ENCODE measurements at regions not wholly inside any gene's neighbourhood (a gene's known extent, or its start where the extent isn't known, plus 50 kb on each side); places are given as distances from the start of the nearest gene placed in this dataset.
"Not testable (repeated sequence)": the region's sequence is repeated elsewhere in the genome, so short reads cannot be mapped to it uniquely, and the experiment has no call there.

DNA sequence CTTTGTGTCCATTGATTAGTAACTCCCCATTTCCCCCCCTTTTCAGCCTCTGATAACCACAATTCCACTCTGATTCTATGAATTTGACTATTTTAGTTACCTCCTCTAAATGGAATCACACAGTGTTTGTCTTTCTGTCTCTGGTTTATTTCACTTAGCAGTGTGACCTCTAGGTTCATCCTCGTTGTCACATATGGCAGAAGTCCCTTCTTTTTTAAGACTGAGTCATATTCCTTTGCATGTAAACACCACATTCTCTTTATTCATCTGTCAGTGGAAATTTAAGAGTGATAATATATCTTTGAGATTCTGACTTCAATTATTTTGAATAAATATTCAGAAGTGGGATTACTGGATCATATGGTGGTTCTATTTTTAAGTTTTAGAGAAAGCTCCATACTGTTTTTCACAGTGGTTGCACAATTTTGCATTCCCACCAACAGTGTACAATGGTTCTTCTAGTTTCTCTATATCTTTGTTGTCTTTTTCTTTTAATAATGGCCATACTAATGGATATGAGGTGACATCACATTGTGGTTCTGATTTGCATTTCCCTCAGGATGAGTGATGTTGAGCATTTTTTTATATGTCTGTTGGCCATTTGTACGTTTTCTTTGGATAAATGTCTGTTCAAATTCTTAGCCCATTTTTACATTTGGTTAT is 126.1 kb upstream of the GRB10 start:
- H4K20me1 ChIP-seq (ENCODE audit: insufficient read depth, poor library complexity, severe bottlenecking) = no peaks in the 10 kb centered on the region
- no peak for DNase-seq (ENCODE audit: low spot score)
- no peak overlapping the region for H3K4me2 ChIP-seq
- no peaks in the 10 kb centered on the region for H3K4me1 ChIP-seq (ENCODE audit: insufficient read depth)
- 56% methylated on average over 2 of the region's 2 CpGs for WGBS (ENCODE audit: low lambda C conversion rate, missing lambda C conversion rate)
- no peak overlapping the region for H3K27ac ChIP-seq
- H3K79me2 ChIP-seq = no peaks in the 10 kb centered on the region
- no peaks in the 10 kb centered on the region for H3K9me3 ChIP-seq (ENCODE audit: low read depth)
- H2AFZ ChIP-seq = no peak overlapping the region
- H3K4me3 ChIP-seq = no peak overlapping the region
- H3K9me2 ChIP-seq (replicated peaks; ENCODE audit: insufficient read depth) = no peaks in the 10 kb centered on the region
- TF ChIP-seq EZH2 (IDR thresholded peaks at IDR 0.05; ENCODE audit: borderline replicate concordance) (no peak), EZH2phosphoT487 (IDR thresholded peaks at IDR 0.05; ENCODE audit: low read depth, severe bottlenecking, unreplicated experiment) (no peak)
- TF ChIP-seq, protein P1, sequence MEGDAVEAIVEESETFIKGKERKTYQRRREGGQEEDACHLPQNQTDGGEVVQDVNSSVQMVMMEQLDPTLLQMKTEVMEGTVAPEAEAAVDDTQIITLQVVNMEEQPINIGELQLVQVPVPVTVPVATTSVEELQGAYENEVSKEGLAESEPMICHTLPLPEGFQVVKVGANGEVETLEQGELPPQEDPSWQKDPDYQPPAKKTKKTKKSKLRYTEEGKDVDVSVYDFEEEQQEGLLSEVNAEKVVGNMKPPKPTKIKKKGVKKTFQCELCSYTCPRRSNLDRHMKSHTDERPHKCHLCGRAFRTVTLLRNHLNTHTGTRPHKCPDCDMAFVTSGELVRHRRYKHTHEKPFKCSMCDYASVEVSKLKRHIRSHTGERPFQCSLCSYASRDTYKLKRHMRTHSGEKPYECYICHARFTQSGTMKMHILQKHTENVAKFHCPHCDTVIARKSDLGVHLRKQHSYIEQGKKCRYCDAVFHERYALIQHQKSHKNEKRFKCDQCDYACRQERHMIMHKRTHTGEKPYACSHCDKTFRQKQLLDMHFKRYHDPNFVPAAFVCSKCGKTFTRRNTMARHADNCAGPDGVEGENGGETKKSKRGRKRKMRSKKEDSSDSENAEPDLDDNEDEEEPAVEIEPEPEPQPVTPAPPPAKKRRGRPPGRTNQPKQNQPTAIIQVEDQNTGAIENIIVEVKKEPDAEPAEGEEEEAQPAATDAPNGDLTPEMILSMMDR (IDR thresholded peaks at IDR 0.05; ENCODE audit: poor library complexity) = no peak
- no peaks in the 10 kb centered on the region for H3K36me3 ChIP-seq (replicated peaks; ENCODE audit: insufficient read depth, low read depth)
- no peaks in the 10 kb centered on the region for H3K27me3 ChIP-seq

DNA sequence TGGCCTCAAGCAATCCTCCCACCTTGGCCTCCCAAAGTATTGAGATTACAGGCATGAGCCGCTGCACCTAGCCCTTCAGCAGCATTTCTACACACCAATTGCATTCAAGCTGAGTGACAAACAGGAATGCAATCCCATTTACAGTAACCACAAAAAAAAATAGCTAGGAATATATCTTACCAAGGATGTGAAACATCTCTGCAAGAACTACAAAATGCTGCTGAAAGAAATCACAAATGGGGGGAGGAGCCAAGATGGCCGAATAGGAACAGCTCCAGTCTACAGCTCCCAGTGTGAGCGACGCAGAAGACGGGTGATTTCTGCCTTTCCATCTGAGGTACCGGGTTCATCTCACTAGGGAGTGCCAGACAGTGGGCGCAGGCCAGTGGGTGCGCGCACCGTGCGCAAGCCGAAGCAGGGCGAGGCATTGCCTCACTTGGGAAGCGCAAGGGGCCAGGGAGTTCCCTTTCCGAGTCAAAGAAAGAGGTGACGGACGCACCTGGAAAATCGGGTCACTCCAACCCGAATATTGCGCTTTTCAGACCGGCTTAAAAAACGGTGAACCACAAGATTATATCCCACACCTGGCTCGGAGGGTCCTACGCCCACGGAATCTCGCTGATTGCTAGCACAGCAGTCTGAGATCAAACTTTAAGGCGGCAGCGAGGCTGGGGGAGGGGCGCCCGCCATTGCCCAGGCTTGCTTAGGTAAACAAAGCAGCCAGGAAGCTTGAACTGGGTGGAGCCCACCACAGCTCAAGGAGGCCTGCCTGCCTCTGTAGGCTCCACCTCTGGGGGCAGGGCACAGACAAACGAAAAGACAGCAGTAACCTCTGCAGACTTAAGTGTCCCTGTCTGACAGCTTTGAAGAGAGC is 116.1 kb upstream of the GRB10 start:
- not testable (repeated sequence) for H3K4me1 ChIP-seq (ENCODE audit: insufficient read depth); H3K27me3 ChIP-seq; H4K20me1 ChIP-seq (ENCODE audit: insufficient read depth, poor library complexity, severe bottlenecking); H3K27ac ChIP-seq; H3K9me3 ChIP-seq (ENCODE audit: low read depth); H3K4me3 ChIP-seq; H3K36me3 ChIP-seq (replicated peaks; ENCODE audit: insufficient read depth, low read depth); H3K9me2 ChIP-seq (replicated peaks; ENCODE audit: insufficient read depth); H2AFZ ChIP-seq; H3K4me2 ChIP-seq; H3K79me2 ChIP-seq; DNase-seq (ENCODE audit: low spot score)
- 85% methylated on average over 30 of the region's 31 CpGs for WGBS (ENCODE audit: low lambda C conversion rate, missing lambda C conversion rate)

DNA sequence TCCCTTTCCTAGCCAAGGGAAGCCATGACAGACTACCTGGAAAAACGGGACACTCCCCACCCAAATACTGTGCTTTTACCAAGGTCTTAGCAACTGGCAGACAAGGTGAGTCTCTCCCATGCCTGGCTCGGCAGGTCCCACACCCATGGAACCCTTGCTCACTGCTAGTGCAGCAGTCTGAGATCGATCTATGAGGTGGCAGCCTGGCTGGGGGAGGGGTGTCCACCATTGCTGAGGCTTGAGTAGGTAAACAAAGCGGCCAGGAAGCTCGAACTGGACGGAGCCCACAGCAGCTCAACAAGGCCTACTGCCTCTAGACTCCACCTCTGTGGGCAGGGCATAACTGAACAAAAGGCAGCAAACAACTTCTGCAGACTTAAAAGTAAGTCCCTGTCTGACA is 104.4 kb upstream of the GRB10 start:
- H3K4me2 ChIP-seq; H3K9me2 ChIP-seq (replicated peaks; ENCODE audit: insufficient read depth); H3K4me1 ChIP-seq (ENCODE audit: insufficient read depth); H3K27ac ChIP-seq; DNase-seq (ENCODE audit: low spot score); H3K4me3 ChIP-seq; H2AFZ ChIP-seq; H3K79me2 ChIP-seq; H3K36me3 ChIP-seq (replicated peaks; ENCODE audit: insufficient read depth, low read depth); H3K27me3 ChIP-seq; H4K20me1 ChIP-seq (ENCODE audit: insufficient read depth, poor library complexity, severe bottlenecking); H3K9me3 ChIP-seq (ENCODE audit: low read depth): not testable (repeated sequence)
- WGBS (ENCODE audit: low lambda C conversion rate, missing lambda C conversion rate) = 73% methylated on average over 6 of the region's 6 CpGs

DNA sequence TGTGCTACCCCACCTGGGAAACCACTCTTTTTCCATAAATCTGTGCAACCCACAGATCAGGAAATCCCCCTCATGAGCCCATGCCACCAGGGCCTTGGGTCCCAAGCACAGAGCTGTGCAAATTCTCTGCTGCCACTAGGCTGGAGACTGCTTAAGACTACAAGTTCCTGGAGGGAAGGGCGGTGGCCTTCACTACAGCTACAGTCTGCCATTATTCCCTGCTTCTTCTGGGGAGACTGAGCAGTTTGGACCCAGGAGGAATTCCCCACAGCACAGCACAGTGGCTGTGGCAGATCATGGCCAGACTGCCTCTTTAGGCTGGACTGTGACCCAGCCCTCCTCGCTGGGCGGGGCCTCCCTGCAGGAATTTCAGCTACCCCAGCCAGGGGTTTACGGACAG is 89.7 kb upstream of the GRB10 start:
- Histone ChIP-seq H3K4me1 (ENCODE audit: insufficient read depth) (peaks cover 8% of the 10 kb centered on the region), H3K9me2 (replicated peaks; ENCODE audit: insufficient read depth) (no peaks in the 10 kb centered on the region), H4K20me1 (ENCODE audit: insufficient read depth, poor library complexity, severe bottlenecking) (no peaks in the 10 kb centered on the region), H3K4me3 (no peak overlapping the region), H3K4me2 (no peak overlapping the region), H3K9me3 (ENCODE audit: low read depth) (no peaks in the 10 kb centered on the region), H3K36me3 (replicated peaks; ENCODE audit: insufficient read depth, low read depth) (no peaks in the 10 kb centered on the region), H3K27me3 (no peaks in the 10 kb centered on the region), H3K79me2 (no peaks in the 10 kb centered on the region), H2AFZ (no peak overlapping the region), H3K27ac (no peak overlapping the region)
- no peak for TF ChIP-seq EZH2 (IDR thresholded peaks at IDR 0.05; ENCODE audit: borderline replicate concordance)
- TF ChIP-seq EZH2phosphoT487 (IDR thresholded peaks at IDR 0.05; ENCODE audit: low read depth, severe bottlenecking, unreplicated experiment) = no peak
- TF ChIP-seq, protein P1 (IDR thresholded peaks at IDR 0.05; ENCODE audit: poor library complexity) = no peak
- DNase-seq (ENCODE audit: low spot score) = no peak
- 89% methylated on average over 4 of the region's 4 CpGs for WGBS (ENCODE audit: low lambda C conversion rate, missing lambda C conversion rate)
